ENCODE measurements at regions not wholly inside any gene's neighbourhood (a gene's known extent, or its start where the extent isn't known, plus 50 kb on each side); places are given as distances from the start of the nearest gene placed in this dataset.

- Histone ChIP-seq H3K4me3 (no peak overlapping the region), H3K27ac (replicated peaks in 1 of 4) (no peak overlapping the region), H3K4me1 (no peaks in the 10 kb centered on the region), H3K36me3 (no peaks in the 10 kb centered on the region), H3K9me3 (no peaks in the 10 kb centered on the region), H3K27me3 (no peaks in the 10 kb centered on the region)
- WGBS = 44% methylated on average over 3 of the region's 3 CpGs
- DNase-seq (ENCODE audit: extremely low spot score) = no peak
- TF ChIP-seq POLR2A (IDR thresholded peaks at IDR 0.05; ENCODE audit: low read depth) (no peak), EP300 (IDR thresholded peaks at IDR 0.05) (no peak), POLR2AphosphoS5 (IDR thresholded peaks at IDR 0.05) (no peak), CTCF (IDR thresholded peaks at IDR 0.05) (no peak)
- intact Hi-C loops (cut with DNase I) = no loop called here
Observed at GRCh38 chr14:87045246-87045645, 947.7 kb downstream of the GALC start.

GRCh38 chr14:87044807-87045206 is 948.2 kb downstream of the GALC start:
- 47% methylated on average over 1 of the region's 1 CpG for WGBS

GRCh38 chr14:87043667-87044200 is 949.2 kb downstream of the GALC start:
- Histone ChIP-seq H3K4me1 (no peaks in the 10 kb centered on the region), H3K27me3 (no peaks in the 10 kb centered on the region), H3K27ac (replicated peaks in 1 of 4) (no peak overlapping the region), H3K36me3 (no peaks in the 10 kb centered on the region), H3K4me3 (no peak overlapping the region), H3K9me3 (no peaks in the 10 kb centered on the region)
- intact Hi-C loops (cut with DNase I) = no loop called here
- WGBS = 85% methylated on average over 4 of the region's 4 CpGs
- no peak for DNase-seq (ENCODE audit: extremely low spot score)
- TF ChIP-seq POLR2AphosphoS5 (IDR thresholded peaks at IDR 0.05) (no peak), POLR2A (IDR thresholded peaks at IDR 0.05; ENCODE audit: low read depth) (no peak), CTCF (IDR thresholded peaks at IDR 0.05) (no peak)

More at GRCh38 chr14:87044807-87045206, 948.2 kb downstream of the GALC start:
- no peak overlapping the region for H3K4me3 ChIP-seq
- intact Hi-C loops (cut with DNase I) = no loop called here
- no peaks in the 10 kb centered on the region for H3K4me1 ChIP-seq
- H3K9me3 ChIP-seq = no peaks in the 10 kb centered on the region
- no peak for TF ChIP-seq POLR2A (IDR thresholded peaks at IDR 0.05; ENCODE audit: low read depth)
- TF ChIP-seq POLR2AphosphoS5 (IDR thresholded peaks at IDR 0.05) = no peak
- no peak for TF ChIP-seq EP300 (IDR thresholded peaks at IDR 0.05)
- TF ChIP-seq CTCF (IDR thresholded peaks at IDR 0.05) = no peak
- DNase-seq (ENCODE audit: extremely low spot score) = no peak
- no peaks in the 10 kb centered on the region for H3K27me3 ChIP-seq
- no peak overlapping the region for H3K27ac ChIP-seq (replicated peaks in 1 of 4)
- no peaks in the 10 kb centered on the region for H3K36me3 ChIP-seq

- no peaks in the 10 kb centered on the region for H3K36me3 ChIP-seq
- H3K27me3 ChIP-seq = no peaks in the 10 kb centered on the region
- intact Hi-C loops (cut with DNase I) = no loop called here
- H3K4me3 ChIP-seq = no peak overlapping the region
- TF ChIP-seq CTCF (IDR thresholded peaks at IDR 0.05) (no peak), EP300 (IDR thresholded peaks at IDR 0.05) (no peak), POLR2AphosphoS5 (IDR thresholded peaks at IDR 0.05) (no peak), POLR2A (IDR thresholded peaks at IDR 0.05; ENCODE audit: low read depth) (no peak)
- no peak for DNase-seq (ENCODE audit: extremely low spot score)
- 80% methylated on average over 4 of the region's 4 CpGs for WGBS
- no peaks in the 10 kb centered on the region for H3K9me3 ChIP-seq
- no peaks in the 10 kb centered on the region for H3K4me1 ChIP-seq
- no peak overlapping the region for H3K27ac ChIP-seq (replicated peaks in 1 of 4)
Observed at GRCh38 chr14:87042354-87042753, 950.6 kb downstream of the GALC start.
